DND-41 (cell line): ENCODE measurements at regions not wholly inside any gene's neighbourhood (a gene's known extent, or its start where the extent isn't known, plus 50 kb on each side); places are given as distances from the start of the nearest gene placed in this dataset.

Experiments used
- EZH2 ChIP-seq: IDR thresholded peaks from 3 replicates; pipeline ENCODE4 v1.6.1; 2012; ENCODE audit warnings: borderline replicate concordance, low read depth, mild to moderate bottlenecking, moderate library complexity, low read length, inconsistent platforms; ENCODE audit not compliant: severe bottlenecking
- TF ChIP-seq, protein P1 (sequence below): IDR thresholded peaks from 2 replicates; pipeline ENCODE4 v1.5.1; 2012; ENCODE audit warnings: borderline replicate concordance, low read length, moderate library complexity, mild to moderate bottlenecking; ENCODE audit not compliant: poor library complexity, severe bottlenecking; ENCODE audit errors: extremely low read depth

DNA sequence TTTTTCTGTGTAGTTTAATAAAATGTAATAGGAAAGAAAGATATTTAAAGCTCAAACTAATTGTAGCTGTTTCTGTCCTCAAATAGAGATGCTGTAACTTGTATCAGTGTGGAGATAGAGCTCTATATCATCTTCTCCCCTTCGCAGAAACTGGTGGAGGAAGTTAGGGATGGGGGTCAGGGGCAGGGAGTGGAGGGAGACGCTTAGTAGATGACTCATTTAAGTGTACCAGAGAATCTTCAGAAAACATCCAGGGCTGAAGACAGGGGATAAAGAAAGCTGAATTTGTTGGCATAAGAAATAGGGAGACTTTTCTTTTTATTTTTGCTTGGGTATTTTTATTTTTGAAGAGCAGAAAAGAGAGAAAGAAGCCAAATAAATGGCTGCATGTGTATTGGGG, 282.6 kb upstream of the DPYD start:
- TF ChIP-seq, protein P1, sequence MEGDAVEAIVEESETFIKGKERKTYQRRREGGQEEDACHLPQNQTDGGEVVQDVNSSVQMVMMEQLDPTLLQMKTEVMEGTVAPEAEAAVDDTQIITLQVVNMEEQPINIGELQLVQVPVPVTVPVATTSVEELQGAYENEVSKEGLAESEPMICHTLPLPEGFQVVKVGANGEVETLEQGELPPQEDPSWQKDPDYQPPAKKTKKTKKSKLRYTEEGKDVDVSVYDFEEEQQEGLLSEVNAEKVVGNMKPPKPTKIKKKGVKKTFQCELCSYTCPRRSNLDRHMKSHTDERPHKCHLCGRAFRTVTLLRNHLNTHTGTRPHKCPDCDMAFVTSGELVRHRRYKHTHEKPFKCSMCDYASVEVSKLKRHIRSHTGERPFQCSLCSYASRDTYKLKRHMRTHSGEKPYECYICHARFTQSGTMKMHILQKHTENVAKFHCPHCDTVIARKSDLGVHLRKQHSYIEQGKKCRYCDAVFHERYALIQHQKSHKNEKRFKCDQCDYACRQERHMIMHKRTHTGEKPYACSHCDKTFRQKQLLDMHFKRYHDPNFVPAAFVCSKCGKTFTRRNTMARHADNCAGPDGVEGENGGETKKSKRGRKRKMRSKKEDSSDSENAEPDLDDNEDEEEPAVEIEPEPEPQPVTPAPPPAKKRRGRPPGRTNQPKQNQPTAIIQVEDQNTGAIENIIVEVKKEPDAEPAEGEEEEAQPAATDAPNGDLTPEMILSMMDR: no peak
- TF ChIP-seq EZH2: no peak
